ENCODE measurements at regions not wholly inside any gene's neighbourhood (a gene's known extent, or its start where the extent isn't known, plus 50 kb on each side); places are given as distances from the start of the nearest gene placed in this dataset.

DNA sequence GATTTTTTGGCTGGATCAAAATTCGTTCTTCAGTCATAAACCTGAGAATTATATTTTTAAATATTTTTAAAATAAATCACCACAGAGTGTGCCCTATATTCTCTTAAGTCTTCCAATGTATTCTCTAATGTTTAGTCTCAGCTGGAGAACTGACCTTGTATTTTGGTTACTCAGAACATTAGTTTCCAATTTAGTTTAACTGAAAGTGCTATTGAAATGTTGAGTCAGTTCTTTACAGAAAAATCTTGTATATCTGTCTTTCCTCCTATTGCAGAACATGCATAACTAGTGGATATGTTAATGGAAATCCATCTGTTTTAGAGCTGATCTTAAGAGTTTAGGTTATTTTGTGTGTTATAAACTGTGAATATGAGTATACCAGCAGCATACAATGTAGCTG lies 422.7 kb upstream of the IGFBP3 start:
- no peak overlapping the region for H3K4me3 ChIP-seq (ENCODE audit: insufficient read depth, low read depth, low read length)
- no peak overlapping the region for H3K56ac ChIP-seq (ENCODE audit: extremely low read depth, insufficient read depth, low read length)
- no peak overlapping the region for H2BK15ac ChIP-seq (ENCODE audit: low read depth, low read length)
- H3K36me3 ChIP-seq (ENCODE audit: control insufficient read depth, insufficient read depth, low read length) = no peaks in the 10 kb centered on the region
- no peak overlapping the region for H4K91ac ChIP-seq (ENCODE audit: insufficient read depth, low read depth, low read length)
- H4K5ac ChIP-seq (ENCODE audit: low read depth, low read length) = no peak overlapping the region
- WGBS, 2 experiments (ENCODE audit: extremely low coverage in 2 of 2, insufficient read length in 1 of 2) = no CpG with 5 or more reads among the region's 1 CpG
- TF ChIP-seq MXI1 (IDR thresholded peaks at IDR 0.05; ENCODE audit: borderline replicate concordance, low read depth, low read length) (no peak), USF2 (IDR thresholded peaks at IDR 0.05; ENCODE audit: low read depth, low read length) (no peak), CEBPB (IDR thresholded peaks at IDR 0.05; ENCODE audit: low read depth, low read length) (no peak), MAZ (IDR thresholded peaks at IDR 0.05; ENCODE audit: borderline replicate concordance, low read depth, low read length) (no peak), RAD21 (IDR thresholded peaks at IDR 0.05; ENCODE audit: low read length) (no peak), POLR2A (IDR thresholded peaks at IDR 0.05; ENCODE audit: low read depth, low read length) (no peak), FOS (IDR thresholded peaks at IDR 0.05; ENCODE audit: low read depth, low read length) (no peak)
- ATAC-seq (ENCODE audit: low read depth) (no peak), DNase-seq (no peak)
- no peak overlapping the region for H2BK20ac ChIP-seq (ENCODE audit: low read depth, low read length)
- no peaks in the 10 kb centered on the region for H4K20me1 ChIP-seq (ENCODE audit: insufficient read depth, low read length)
- no peak overlapping the region for H3K27ac ChIP-seq (ENCODE audit: insufficient read depth, low read length)
- no peaks in the 10 kb centered on the region for H3K27me3 ChIP-seq (ENCODE audit: control insufficient read depth, insufficient read depth, low read length)
- H4K8ac ChIP-seq (ENCODE audit: low read depth in 2 of 2, low read length in 2 of 2) = no peak overlapping the region
- BruUV-seq (replicated peaks) = no TSS peak
- H2BK5ac ChIP-seq (ENCODE audit: low read depth, low read length, poor library complexity, severe bottlenecking) = no peak overlapping the region
- H2BK120ac ChIP-seq (ENCODE audit: low read depth, low read length) = no peak overlapping the region
- dilution Hi-C loops (cut with HindIII; ENCODE audit: low sequenced_read_pairs, unreplicated experiment) = no loop called here
- POLR2A ChIA-PET (ENCODE audit: unreplicated experiment) = interaction anchor here (0.6 kb wide), 1 partner anchor 75 kb away, joined by 5 read pairs; no protein-coding TSS in a partner anchor
- H3K79me1 ChIP-seq (ENCODE audit: low read depth in 1 of 2, low read length in 2 of 2) = no peaks in the 10 kb centered on the region
- H2AFZ ChIP-seq (replicated peaks; ENCODE audit: low read length, poor library complexity) = no peak overlapping the region
- no peaks in the 10 kb centered on the region for H3K9me1 ChIP-seq (ENCODE audit: insufficient read depth, low read length)
- H3K18ac ChIP-seq (ENCODE audit: low read depth, low read length) = no peak overlapping the region
- H3K4me1 ChIP-seq (ENCODE audit: control insufficient read depth, insufficient read depth, low read length) = no peaks in the 10 kb centered on the region; the same call in 1 of the 2 replicates
- CTCF ChIA-PET = interaction anchor here (0.7 to 1.2 kb wide), 2 partner anchors 12 to 421 kb away, joined by 3 to 6 read pairs; no protein-coding TSS in a partner anchor
- H2AK9ac ChIP-seq (replicated peaks; ENCODE audit: low read depth, low read length, poor library complexity) = no peak overlapping the region
- no peak overlapping the region for H3K4ac ChIP-seq (ENCODE audit: low read depth, low read length)
- no peak overlapping the region for H3K4me2 ChIP-seq (ENCODE audit: low read depth, low read length)
- H2AK5ac ChIP-seq (ENCODE audit: low read depth, low read length) = no peak overlapping the region
- in situ Hi-C loops (cut with MboI; ENCODE audit: low sequenced_read_pairs) = no loop called here
- no peak overlapping the region for H3K23ac ChIP-seq (ENCODE audit: low read depth, low read length)
- intact Hi-C loops (cut with micrococcal nuclease) = no loop called here
- no peaks in the 10 kb centered on the region for H3K9me3 ChIP-seq (ENCODE audit: control insufficient read depth, insufficient read depth, low read length)
- H3K14ac ChIP-seq (replicated peaks; ENCODE audit: low read depth, low read length) = no peak overlapping the region
- no peak overlapping the region for H3K9ac ChIP-seq (ENCODE audit: low read depth, low read length)

Data from IMR-90 (cell line).